ENCODE measurements at regions not wholly inside any gene's neighbourhood (a gene's known extent, or its start where the extent isn't known, plus 50 kb on each side); places are given as distances from the start of the nearest gene placed in this dataset.

GRCh38 chrX:26783512-26784225 lies 567.7 kb downstream of the MAGEB5 start:
- TF ChIP-seq EZH2 (IDR thresholded peaks at IDR 0.05) (no peak), CTCF (IDR thresholded peaks at IDR 0.05) (peak; percentile 63), EZH2phosphoT487 (IDR thresholded peaks at IDR 0.05) (no peak)

Data from neural progenitor cell (in vitro differentiated cells).